DMS53 treated with DMSO at 0.1 percent for 48 hours (cell line): ENCODE measurements at regions not wholly inside any gene's neighbourhood (a gene's known extent, or its start where the extent isn't known, plus 50 kb on each side); places are given as distances from the start of the nearest gene placed in this dataset.

Source experiments
- DNase-seq: peaks from one replicate; lab custom pipeline; 2025; ENCODE audit not compliant: unreplicated experiment; lab: John Stamatoyannopoulos, UW

- no peak for DNase-seq
Measured at GRCh38 chr2:222064286-222064685, 234.5 kb downstream of the PAX3 start.

- DNase-seq = no peak
Measured at GRCh38 chr2:222058819-222059445, 239.9 kb downstream of the PAX3 start.

GRCh38 chr2:222057347-222058073 lies 241.3 kb downstream of the PAX3 start:
- peak; percentile 14 for DNase-seq

GRCh38 chr2:222055328-222055727 lies 243.5 kb downstream of the PAX3 start:
- no peak for DNase-seq

GRCh38 chr2:222054813-222055212 lies 244.0 kb downstream of the PAX3 start:
- DNase-seq = no peak

GRCh38 chr2:222052934-222053367 lies 245.8 kb downstream of the PAX3 start:
- no peak for DNase-seq

- DNase-seq = no peak
Measured at GRCh38 chr2:222050981-222051380, 247.8 kb downstream of the PAX3 start.

- no peak for DNase-seq
Measured at GRCh38 chr2:222049946-222050345, 248.9 kb downstream of the PAX3 start.

- DNase-seq = no peak
Measured at GRCh38 chr2:222043897-222044296, 254.9 kb downstream of the PAX3 start.

GRCh38 chr2:222042666-222043065 lies 256.1 kb downstream of the PAX3 start:
- DNase-seq = no peak

- DNase-seq = no peak
Measured at GRCh38 chr2:222040333-222040732, 258.5 kb downstream of the PAX3 start.

GRCh38 chr2:222039821-222040220 lies 259.0 kb downstream of the PAX3 start:
- no peak for DNase-seq

- DNase-seq = no peak
Measured at GRCh38 chr2:222038067-222038802, 260.6 kb downstream of the PAX3 start.

GRCh38 chr2:222037211-222037610 lies 261.6 kb downstream of the PAX3 start:
- DNase-seq = no peak

- DNase-seq = peak; percentile 46
Measured at GRCh38 chr2:222034058-222034457, 264.7 kb downstream of the PAX3 start.

- DNase-seq = peak; percentile 15
Measured at GRCh38 chr2:222033541-222033940, 265.3 kb downstream of the PAX3 start.

GRCh38 chr2:222025881-222026271 lies 272.9 kb downstream of the PAX3 start:
- DNase-seq = no peak

- DNase-seq = peak; percentile 11
Measured at GRCh38 chr2:222024932-222025880, 273.6 kb downstream of the PAX3 start.

GRCh38 chr2:222017252-222017850 lies 281.4 kb downstream of the PAX3 start:
- no peak for DNase-seq

- no peak for DNase-seq
Measured at GRCh38 chr2:222013889-222014288, 284.9 kb downstream of the PAX3 start.
